ENCODE measurements at regions not wholly inside any gene's neighbourhood (a gene's known extent, or its start where the extent isn't known, plus 50 kb on each side); places are given as distances from the start of the nearest gene placed in this dataset.

DNA sequence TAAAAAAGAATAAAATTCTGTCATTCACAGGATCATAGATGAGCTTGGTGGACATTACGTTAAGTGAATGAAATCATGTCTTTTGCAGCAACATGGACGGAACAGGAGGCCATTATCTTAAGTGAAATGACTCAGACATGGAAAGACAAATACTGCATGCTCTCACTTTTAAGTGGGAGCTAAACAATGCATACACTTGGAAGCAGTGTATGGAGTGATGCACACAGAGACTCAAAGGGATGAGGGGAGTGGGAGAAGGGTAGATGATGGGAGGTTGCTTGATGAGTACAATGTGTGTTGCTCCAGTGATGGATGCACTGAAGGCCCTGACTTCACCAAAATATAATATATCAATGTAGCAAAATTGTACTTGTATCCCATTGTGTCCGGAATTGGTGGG lies 293.4 kb downstream of the CD109 start:
- no peak for TF ChIP-seq RAD21 (conservative IDR thresholded peaks at IDR 0.05)
- TF ChIP-seq, protein P1, sequence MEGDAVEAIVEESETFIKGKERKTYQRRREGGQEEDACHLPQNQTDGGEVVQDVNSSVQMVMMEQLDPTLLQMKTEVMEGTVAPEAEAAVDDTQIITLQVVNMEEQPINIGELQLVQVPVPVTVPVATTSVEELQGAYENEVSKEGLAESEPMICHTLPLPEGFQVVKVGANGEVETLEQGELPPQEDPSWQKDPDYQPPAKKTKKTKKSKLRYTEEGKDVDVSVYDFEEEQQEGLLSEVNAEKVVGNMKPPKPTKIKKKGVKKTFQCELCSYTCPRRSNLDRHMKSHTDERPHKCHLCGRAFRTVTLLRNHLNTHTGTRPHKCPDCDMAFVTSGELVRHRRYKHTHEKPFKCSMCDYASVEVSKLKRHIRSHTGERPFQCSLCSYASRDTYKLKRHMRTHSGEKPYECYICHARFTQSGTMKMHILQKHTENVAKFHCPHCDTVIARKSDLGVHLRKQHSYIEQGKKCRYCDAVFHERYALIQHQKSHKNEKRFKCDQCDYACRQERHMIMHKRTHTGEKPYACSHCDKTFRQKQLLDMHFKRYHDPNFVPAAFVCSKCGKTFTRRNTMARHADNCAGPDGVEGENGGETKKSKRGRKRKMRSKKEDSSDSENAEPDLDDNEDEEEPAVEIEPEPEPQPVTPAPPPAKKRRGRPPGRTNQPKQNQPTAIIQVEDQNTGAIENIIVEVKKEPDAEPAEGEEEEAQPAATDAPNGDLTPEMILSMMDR (IDR thresholded peaks at IDR 0.05; ENCODE audit: poor library complexity, severe bottlenecking): no peak
- TF ChIP-seq, protein P2, sequence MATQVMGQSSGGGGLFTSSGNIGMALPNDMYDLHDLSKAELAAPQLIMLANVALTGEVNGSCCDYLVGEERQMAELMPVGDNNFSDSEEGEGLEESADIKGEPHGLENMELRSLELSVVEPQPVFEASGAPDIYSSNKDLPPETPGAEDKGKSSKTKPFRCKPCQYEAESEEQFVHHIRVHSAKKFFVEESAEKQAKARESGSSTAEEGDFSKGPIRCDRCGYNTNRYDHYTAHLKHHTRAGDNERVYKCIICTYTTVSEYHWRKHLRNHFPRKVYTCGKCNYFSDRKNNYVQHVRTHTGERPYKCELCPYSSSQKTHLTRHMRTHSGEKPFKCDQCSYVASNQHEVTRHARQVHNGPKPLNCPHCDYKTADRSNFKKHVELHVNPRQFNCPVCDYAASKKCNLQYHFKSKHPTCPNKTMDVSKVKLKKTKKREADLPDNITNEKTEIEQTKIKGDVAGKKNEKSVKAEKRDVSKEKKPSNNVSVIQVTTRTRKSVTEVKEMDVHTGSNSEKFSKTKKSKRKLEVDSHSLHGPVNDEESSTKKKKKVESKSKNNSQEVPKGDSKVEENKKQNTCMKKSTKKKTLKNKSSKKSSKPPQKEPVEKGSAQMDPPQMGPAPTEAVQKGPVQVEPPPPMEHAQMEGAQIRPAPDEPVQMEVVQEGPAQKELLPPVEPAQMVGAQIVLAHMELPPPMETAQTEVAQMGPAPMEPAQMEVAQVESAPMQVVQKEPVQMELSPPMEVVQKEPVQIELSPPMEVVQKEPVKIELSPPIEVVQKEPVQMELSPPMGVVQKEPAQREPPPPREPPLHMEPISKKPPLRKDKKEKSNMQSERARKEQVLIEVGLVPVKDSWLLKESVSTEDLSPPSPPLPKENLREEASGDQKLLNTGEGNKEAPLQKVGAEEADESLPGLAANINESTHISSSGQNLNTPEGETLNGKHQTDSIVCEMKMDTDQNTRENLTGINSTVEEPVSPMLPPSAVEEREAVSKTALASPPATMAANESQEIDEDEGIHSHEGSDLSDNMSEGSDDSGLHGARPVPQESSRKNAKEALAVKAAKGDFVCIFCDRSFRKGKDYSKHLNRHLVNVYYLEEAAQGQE (IDR thresholded peaks at IDR 0.05; ENCODE audit: borderline replicate concordance): no peak

Measured in neural cell (in vitro differentiated cells).